K562 (cell line): ENCODE measurements at regions not wholly inside any gene's neighbourhood (a gene's known extent, or its start where the extent isn't known, plus 50 kb on each side); places are given as distances from the start of the nearest gene placed in this dataset.

Experiments
- ATAC-seq: fragments of 200-7000 bp; cut with Tn5 transposase; 3 replicates; pipeline ENCODE4 v1.9.1; 2020; ENCODE audit warnings: moderate library complexity
- BruUV-seq: library from RNA; stranded (reverse); fragments of 400-500 nt; replicated peaks from 2 replicates; lab custom pipeline; 2021; lab: Mats Ljungman, UMichigan
- CTCF ChIA-PET: fragments of 300-600 bp; formaldehyde crosslinking; extraction: SDS; loops from one replicate; lab custom pipeline; 2021; ENCODE audit warnings: low intra/inter-chr PET ratio; lab: Yijun Ruan, JAX
- POLR2A ChIA-PET: fragments of 300-600, 350-650 bp; sonication (Branson Sonifier 250); formaldehyde crosslinking; extraction: SDS; loops from one replicate; lab custom pipeline; 2021; ENCODE audit warnings: antibody characterized with exemption, inconsistent platforms; lab: Yijun Ruan, JAX
- DNase-seq, 4 experiments: peaks; one replicate each; pipeline versions ENCODE4 v3.0.0 to v3.0.0-alpha.2; 2011 to 2018; ENCODE audit warnings: low spot score in 3 of 4, mixed read lengths in 3 of 4; ENCODE audit errors: extremely low read depth in 1 of 4
- FAIRE-seq: peaks from 2 replicates; lab custom pipeline; 2011; peaks lifted over from hg19 to GRCh38; lab: Jason Lieb, UNC
- H2AFZ ChIP-seq: 2 replicates; pipeline ENCODE4 v1.6.0; 2011; ENCODE audit warnings: low read depth, low read length, control low read depth, inconsistent platforms
- H3K27ac ChIP-seq: fragments of 200-600 bp; 3 replicates; pipeline ENCODE4 v1.8.0; 2011; ENCODE audit warnings: low read depth, mild to moderate bottlenecking, control low read depth, inconsistent platforms, low read length, moderate library complexity, mixed read lengths; ENCODE audit errors: extremely low read depth
- H3K27me3 ChIP-seq, 2 experiments: fragments of 300-600 bp in 1 of 2; 2 replicates in 1 of 2; 3 replicates in 1 of 2; pipeline versions ENCODE4 v1.6.0 to v1.8.0; 2011; ENCODE audit warnings: inconsistent platforms in 2 of 2, low read length in 2 of 2, mild to moderate bottlenecking in 1 of 2, mixed read lengths in 1 of 2, moderate library complexity in 1 of 2; ENCODE audit not compliant: control insufficient read depth in 2 of 2, insufficient read depth in 2 of 2
- H3K36me3 ChIP-seq: fragments of 300-600 bp; 3 replicates; pipeline ENCODE4 v1.8.0; 2011; ENCODE audit warnings: mild to moderate bottlenecking, low read length, inconsistent platforms; ENCODE audit not compliant: control insufficient read depth, insufficient read depth
- H3K4me1 ChIP-seq, 2 experiments: fragments of 200-600 bp in 1 of 2; replicated peaks in 1 of 2; 2 replicates in 1 of 2; 3 replicates in 1 of 2; pipeline versions ENCODE4 v1.5.1 to v1.8.0; 2011; ENCODE audit warnings: inconsistent platforms in 2 of 2, low read length in 2 of 2, mild to moderate bottlenecking in 1 of 2, mixed read lengths in 1 of 2, moderate library complexity in 1 of 2; ENCODE audit not compliant: control insufficient read depth in 2 of 2, insufficient read depth in 2 of 2
- H3K4me2 ChIP-seq: 2 replicates; pipeline ENCODE4 v1.6.1; 2011; ENCODE audit warnings: low read length, control low read depth, inconsistent platforms, mixed read lengths; ENCODE audit not compliant: insufficient read depth
- H3K4me3 ChIP-seq: fragments of 200-600 bp; sonication (generic), shearing (Covaris generic); 2 replicates; pipeline ENCODE4 v1.5.1; 2016; ENCODE audit warnings: control low read depth, inconsistent platforms
- H3K79me2 ChIP-seq: fragments of 200-600 bp; 3 replicates; pipeline ENCODE4 v1.8.0; 2011; ENCODE audit warnings: low read length, inconsistent platforms; ENCODE audit not compliant: control insufficient read depth, insufficient read depth
- H3K9ac ChIP-seq, 2 experiments: 2 replicates each; pipeline versions ENCODE4 v1.6.0 to v1.6.1; 2011; ENCODE audit warnings: low read depth in 2 of 2, low read length in 2 of 2, control low read depth in 1 of 2, inconsistent platforms in 1 of 2, mild to moderate bottlenecking in 1 of 2, mixed read lengths in 1 of 2; ENCODE audit not compliant: insufficient read depth in 1 of 2
- H3K9me1 ChIP-seq: one replicate; pipeline ENCODE4 v1.6.0; 2011; ENCODE audit warnings: inconsistent platforms, mild to moderate bottlenecking, low read length, moderate library complexity; ENCODE audit not compliant: control insufficient read depth, insufficient read depth
- H3K9me3 ChIP-seq: replicated peaks from 2 replicates; pipeline ENCODE4 v1.5.1; 2011; ENCODE audit warnings: low read depth, low read length, inconsistent platforms; ENCODE audit not compliant: control insufficient read depth, insufficient read depth
- H4K20me1 ChIP-seq: replicated peaks from 2 replicates; pipeline ENCODE4 v1.6.1; 2011; ENCODE audit warnings: low read length, inconsistent platforms, mixed read lengths; ENCODE audit not compliant: control insufficient read depth, insufficient read depth
- FOXJ2 ChIP-seq: fragments of 200-800 bp; sonication (Bioruptor generic); IDR thresholded peaks from 2 replicates; pipeline ENCODE4 v1.6.1; 2016; ENCODE audit warnings: missing genetic modification characterization, missing compliant biosample characterization
- JUND ChIP-seq, 2 experiments: IDR thresholded peaks; 2 replicates in 1 of 2; 3 replicates in 1 of 2; pipeline ENCODE4 v1.6.1; 2011; ENCODE audit warnings: borderline replicate concordance in 2 of 2, low read depth in 2 of 2, low read length in 2 of 2, improper control_type of control experiment in 1 of 2, missing biosample characterization in 1 of 2, missing genetic modification characterization in 1 of 2, missing genetic modification reagents in 1 of 2
- MXD1 ChIP-seq: fragments of 250-450 bp; sonication (Bioruptor Pico); IDR thresholded peaks from 2 replicates; pipeline ENCODE4 v1.8.0; 2021; ENCODE audit warnings: borderline replicate concordance, mild to moderate bottlenecking, moderate library complexity; ENCODE audit not compliant: poor library complexity, severe bottlenecking
- NR2C1 ChIP-seq, 2 experiments: fragments of 450-650 bp; IDR thresholded peaks; 2 replicates each; pipeline ENCODE4 v1.6.1; 2017; ENCODE audit warnings: mild to moderate bottlenecking in 2 of 2, antibody characterized with exemption in 1 of 2, inconsistent platforms in 1 of 2, missing compliant biosample characterization in 1 of 2, missing genetic modification characterization in 1 of 2
- PHTF2 ChIP-seq: fragments of 250-450 bp; sonication (Bioruptor Pico); IDR thresholded peaks from 2 replicates; pipeline ENCODE4 v1.5.0; 2021; ENCODE audit warnings: mild to moderate bottlenecking
- PKNOX1 ChIP-seq: fragments of 450-650 bp; IDR thresholded peaks from 2 replicates; pipeline ENCODE4 v1.6.1; 2016
- POLR2B ChIP-seq: fragments of 450-650 bp; IDR thresholded peaks from 2 replicates; pipeline ENCODE4 v1.6.1; 2018; ENCODE audit warnings: low read depth; ENCODE audit not compliant: partially characterized antibody
- SP2 ChIP-seq: IDR thresholded peaks from 2 replicates; pipeline ENCODE4 v1.6.1; 2011; ENCODE audit warnings: mild to moderate bottlenecking, low read depth, low read length, moderate library complexity; ENCODE audit not compliant: poor library complexity, severe bottlenecking; ENCODE audit errors: extremely low read depth
- TSC22D4 ChIP-seq: fragments of 450-650 bp; IDR thresholded peaks from 2 replicates; pipeline ENCODE4 v1.6.1; 2016; ENCODE audit warnings: missing genetic modification characterization, missing biosample characterization, control low read depth
- ZKSCAN1 ChIP-seq: fragments of 150-350 bp; IDR thresholded peaks from 2 replicates; pipeline ENCODE4 v1.6.1; 2016; ENCODE audit warnings: low read depth, low read length
- WGBS: fragments of 100-300 bp; shearing (Covaris generic); methylation state at CpG from one replicate; pipeline ENCODE4 v1.1.6; 2016; ENCODE audit warnings: low coverage, mixed read lengths; ENCODE audit not compliant: insufficient coverage; ENCODE audit errors: missing lambda C conversion rate; 5-methylcytosine and 5-hydroxymethylcytosine counted together
- in situ Hi-C: fragments of 300-500 bp; cut with MboI; formaldehyde crosslinking; loops from 4 replicates; pipeline ENCODE4 v1.15.0; 2018; ENCODE audit warnings: inconsistent platforms, mixed read lengths
- intact Hi-C: fragments of 100-400 bp; cut with micrococcal nuclease; formaldehyde crosslinking; loops from 2 replicates; pipeline ENCODE4 v1.14.2; 2022
- TF ChIP-seq, protein P1 (sequence below): sonication (generic); formaldehyde crosslinking; IDR thresholded peaks from 2 replicates; pipeline ENCODE4 v1.8.0; 2023; ENCODE audit warnings: mild to moderate bottlenecking, missing genetic modification reagents
- TF ChIP-seq, protein P2 (sequence below): fragments of 450-650 bp; IDR thresholded peaks from 2 replicates; pipeline ENCODE4 v1.6.1; 2017; ENCODE audit warnings: antibody characterized with exemption, mild to moderate bottlenecking

GRCh38 chr4:138689593-138689992, 326.0 kb upstream of the NOCT start:
- ATAC-seq (no peak), DNase-seq (no peak), FAIRE-seq (no peak)
- no peaks in the 10 kb centered on the region for H3K79me2 ChIP-seq
- intact Hi-C loops, result loop anchor here (10.0 kb wide), 1 partner anchor 145 kb away; no protein-coding TSS in a partner anchor
- H3K9me3 ChIP-seq, result no peaks in the 10 kb centered on the region
- H3K4me3 ChIP-seq, result no peak overlapping the region
- H3K9me1 ChIP-seq, result no peaks in the 10 kb centered on the region
- BruUV-seq, result no TSS peak
- no peaks in the 10 kb centered on the region for H4K20me1 ChIP-seq
- POLR2A ChIA-PET, result interaction anchor here (0.6 kb wide), 1 partner anchor 112 kb away, joined by 3 read pairs; no protein-coding TSS in a partner anchor
- H2AFZ ChIP-seq, result no peak overlapping the region
- 4% methylated on average over 6 of the region's 6 CpGs for WGBS
- H3K4me2 ChIP-seq, result no peak overlapping the region
- CTCF ChIA-PET, result no interaction called here
- H3K4me1 ChIP-seq, result no peaks in the 10 kb centered on the region
- H3K36me3 ChIP-seq, result no peaks in the 10 kb centered on the region
- in situ Hi-C loops, result loop anchor here (10.0 kb wide), 2 partner anchors 185 to 955 kb away; no protein-coding TSS in a partner anchor
- no peak overlapping the region for H3K27ac ChIP-seq
- no peak overlapping the region for H3K9ac ChIP-seq
- peaks cover 23 to 41% of the 10 kb centered on the region in 2 experiments for H3K27me3 ChIP-seq
- no peak for TF ChIP-seq PHTF2
- TF ChIP-seq PKNOX1, result no peak
- TF ChIP-seq NR2C1 (IDR thresholded peaks at IDR 0.05), result no peak
- no peak for TF ChIP-seq NR2C1 (tag; IDR thresholded peaks at IDR 0.05)
- TF ChIP-seq, protein P1, sequence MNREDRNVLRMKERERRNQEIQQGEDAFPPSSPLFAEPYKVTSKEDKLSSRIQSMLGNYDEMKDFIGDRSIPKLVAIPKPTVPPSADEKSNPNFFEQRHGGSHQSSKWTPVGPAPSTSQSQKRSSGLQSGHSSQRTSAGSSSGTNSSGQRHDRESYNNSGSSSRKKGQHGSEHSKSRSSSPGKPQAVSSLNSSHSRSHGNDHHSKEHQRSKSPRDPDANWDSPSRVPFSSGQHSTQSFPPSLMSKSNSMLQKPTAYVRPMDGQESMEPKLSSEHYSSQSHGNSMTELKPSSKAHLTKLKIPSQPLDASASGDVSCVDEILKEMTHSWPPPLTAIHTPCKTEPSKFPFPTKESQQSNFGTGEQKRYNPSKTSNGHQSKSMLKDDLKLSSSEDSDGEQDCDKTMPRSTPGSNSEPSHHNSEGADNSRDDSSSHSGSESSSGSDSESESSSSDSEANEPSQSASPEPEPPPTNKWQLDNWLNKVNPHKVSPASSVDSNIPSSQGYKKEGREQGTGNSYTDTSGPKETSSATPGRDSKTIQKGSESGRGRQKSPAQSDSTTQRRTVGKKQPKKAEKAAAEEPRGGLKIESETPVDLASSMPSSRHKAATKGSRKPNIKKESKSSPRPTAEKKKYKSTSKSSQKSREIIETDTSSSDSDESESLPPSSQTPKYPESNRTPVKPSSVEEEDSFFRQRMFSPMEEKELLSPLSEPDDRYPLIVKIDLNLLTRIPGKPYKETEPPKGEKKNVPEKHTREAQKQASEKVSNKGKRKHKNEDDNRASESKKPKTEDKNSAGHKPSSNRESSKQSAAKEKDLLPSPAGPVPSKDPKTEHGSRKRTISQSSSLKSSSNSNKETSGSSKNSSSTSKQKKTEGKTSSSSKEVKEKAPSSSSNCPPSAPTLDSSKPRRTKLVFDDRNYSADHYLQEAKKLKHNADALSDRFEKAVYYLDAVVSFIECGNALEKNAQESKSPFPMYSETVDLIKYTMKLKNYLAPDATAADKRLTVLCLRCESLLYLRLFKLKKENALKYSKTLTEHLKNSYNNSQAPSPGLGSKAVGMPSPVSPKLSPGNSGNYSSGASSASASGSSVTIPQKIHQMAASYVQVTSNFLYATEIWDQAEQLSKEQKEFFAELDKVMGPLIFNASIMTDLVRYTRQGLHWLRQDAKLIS (CRISPR knock-in tag), result no peak
- TF ChIP-seq SP2, result no peak
- TF ChIP-seq MXD1 (CRISPR knock-in tag), result no peak
- TF ChIP-seq FOXJ2 (tag), result no peak
- TF ChIP-seq, protein P2, sequence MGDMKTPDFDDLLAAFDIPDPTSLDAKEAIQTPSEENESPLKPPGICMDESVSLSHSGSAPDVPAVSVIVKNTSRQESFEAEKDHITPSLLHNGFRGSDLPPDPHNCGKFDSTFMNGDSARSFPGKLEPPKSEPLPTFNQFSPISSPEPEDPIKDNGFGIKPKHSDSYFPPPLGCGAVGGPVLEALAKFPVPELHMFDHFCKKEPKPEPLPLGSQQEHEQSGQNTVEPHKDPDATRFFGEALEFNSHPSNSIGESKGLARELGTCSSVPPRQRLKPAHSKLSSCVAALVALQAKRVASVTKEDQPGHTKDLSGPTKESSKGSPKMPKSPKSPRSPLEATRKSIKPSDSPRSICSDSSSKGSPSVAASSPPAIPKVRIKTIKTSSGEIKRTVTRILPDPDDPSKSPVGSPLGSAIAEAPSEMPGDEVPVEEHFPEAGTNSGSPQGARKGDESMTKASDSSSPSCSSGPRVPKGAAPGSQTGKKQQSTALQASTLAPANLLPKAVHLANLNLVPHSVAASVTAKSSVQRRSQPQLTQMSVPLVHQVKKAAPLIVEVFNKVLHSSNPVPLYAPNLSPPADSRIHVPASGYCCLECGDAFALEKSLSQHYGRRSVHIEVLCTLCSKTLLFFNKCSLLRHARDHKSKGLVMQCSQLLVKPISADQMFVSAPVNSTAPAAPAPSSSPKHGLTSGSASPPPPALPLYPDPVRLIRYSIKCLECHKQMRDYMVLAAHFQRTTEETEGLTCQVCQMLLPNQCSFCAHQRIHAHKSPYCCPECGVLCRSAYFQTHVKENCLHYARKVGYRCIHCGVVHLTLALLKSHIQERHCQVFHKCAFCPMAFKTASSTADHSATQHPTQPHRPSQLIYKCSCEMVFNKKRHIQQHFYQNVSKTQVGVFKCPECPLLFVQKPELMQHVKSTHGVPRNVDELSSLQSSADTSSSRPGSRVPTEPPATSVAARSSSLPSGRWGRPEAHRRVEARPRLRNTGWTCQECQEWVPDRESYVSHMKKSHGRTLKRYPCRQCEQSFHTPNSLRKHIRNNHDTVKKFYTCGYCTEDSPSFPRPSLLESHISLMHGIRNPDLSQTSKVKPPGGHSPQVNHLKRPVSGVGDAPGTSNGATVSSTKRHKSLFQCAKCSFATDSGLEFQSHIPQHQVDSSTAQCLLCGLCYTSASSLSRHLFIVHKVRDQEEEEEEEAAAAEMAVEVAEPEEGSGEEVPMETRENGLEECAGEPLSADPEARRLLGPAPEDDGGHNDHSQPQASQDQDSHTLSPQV, result no peak
- no peak for TF ChIP-seq JUND (IDR thresholded peaks at IDR 0.05; ENCODE audit: borderline replicate concordance, low read depth, low read length)
- TF ChIP-seq JUND (tag; IDR thresholded peaks at IDR 0.05; ENCODE audit: borderline replicate concordance, low read depth, low read length), result no peak
- TF ChIP-seq TSC22D4 (tag), result no peak
- TF ChIP-seq POLR2B, result no peak
- TF ChIP-seq ZKSCAN1, result no peak
